H1 (cell line): ENCODE measurements at regions not wholly inside any gene's neighbourhood (a gene's known extent, or its start where the extent isn't known, plus 50 kb on each side); places are given as distances from the start of the nearest gene placed in this dataset.

ENCODE experiments used
- CTCF ChIA-PET: fragments of 300-600 bp; sonication (Branson Sonifier 250); formaldehyde crosslinking; loops from one replicate; lab custom pipeline; 2021; ENCODE audit not compliant: partially characterized antibody; lab: Charles Lee
- POLR2A ChIA-PET: fragments of 300-600 bp; sonication (Branson Sonifier 250); formaldehyde crosslinking; loops from one replicate; lab custom pipeline; 2021; ENCODE audit warnings: inconsistent platforms; ENCODE audit not compliant: partially characterized antibody; lab: Charles Lee
- DNase-seq, 2 experiments: peaks; one replicate each; pipeline versions ENCODE4 v3.0.0 to v3.0.0-alpha.2; 2010 to 2022; ENCODE audit warnings: low spot score in 2 of 2, low read depth in 1 of 2, mixed read lengths in 1 of 2
- FAIRE-seq: peaks from 2 replicates; lab custom pipeline; 2011; peaks lifted over from hg19 to GRCh38; lab: Jason Lieb, UNC
- H2AFZ ChIP-seq: 2 replicates; pipeline ENCODE4 v1.8.1; 2012; ENCODE audit warnings: low read length, inconsistent platforms
- H2AK5ac ChIP-seq: 2 replicates; pipeline ENCODE4 v1.6.1; 2013; ENCODE audit warnings: low read depth, low read length
- H2BK120ac ChIP-seq: replicated peaks from 2 replicates; pipeline ENCODE3; 2013; ENCODE audit warnings: low read depth, low read length, inconsistent platforms
- H2BK12ac ChIP-seq: 2 replicates; pipeline ENCODE4 v1.6.1; 2013; ENCODE audit warnings: low read depth, low read length
- H2BK15ac ChIP-seq: 2 replicates; pipeline ENCODE4 v1.6.1; 2013; ENCODE audit warnings: low read length
- H2BK20ac ChIP-seq: 2 replicates; pipeline ENCODE4 v1.6.1; 2013; ENCODE audit warnings: low read length
- H2BK5ac ChIP-seq: 2 replicates; pipeline ENCODE4 v1.6.1; 2013; ENCODE audit warnings: low read depth, low read length
- H3K14ac ChIP-seq: 2 replicates; pipeline ENCODE4 v1.6.1; 2013; ENCODE audit warnings: inconsistent platforms; ENCODE audit not compliant: insufficient read length
- H3K18ac ChIP-seq: 2 replicates; pipeline ENCODE4 v1.6.1; 2013; ENCODE audit warnings: low read length; ENCODE audit errors: extremely low read depth
- H3K23ac ChIP-seq: 2 replicates; pipeline ENCODE4 v1.6.1; 2013; ENCODE audit warnings: inconsistent platforms; ENCODE audit not compliant: insufficient read length
- H3K23me2 ChIP-seq: 2 replicates; pipeline ENCODE4 v1.6.1; 2013; ENCODE audit warnings: low read depth, low read length
- H3K27ac ChIP-seq: 2 replicates; pipeline ENCODE4 v1.6.1; 2011; ENCODE audit warnings: low read depth, low read length, inconsistent platforms
- H3K27me3 ChIP-seq, 4 experiments: replicated peaks in 1 of 4; 1 replicate in 1 of 4; 2 replicates in 3 of 4; pipeline versions ENCODE4 v1.6.1 to v1.8.1; 2011 to 2013; ENCODE audit warnings: low read length in 3 of 4, mild to moderate bottlenecking in 3 of 4, inconsistent platforms in 2 of 4, mixed read lengths in 2 of 4, moderate library complexity in 1 of 4; ENCODE audit not compliant: control insufficient read depth in 3 of 4, insufficient read depth in 3 of 4; ENCODE audit errors: extremely low read depth in 1 of 4
- H3K36me3 ChIP-seq, 4 experiments: 2 replicates each; pipeline versions ENCODE4 v1.6.1 to v1.8.1; 2011 to 2013; ENCODE audit warnings: mild to moderate bottlenecking in 4 of 4, low read length in 3 of 4, moderate library complexity in 2 of 4, control low read depth in 1 of 4, inconsistent platforms in 1 of 4; ENCODE audit not compliant: insufficient read depth in 4 of 4, control insufficient read depth in 2 of 4
- H3K4ac ChIP-seq: replicated peaks from 2 replicates; pipeline ENCODE3; 2013; ENCODE audit warnings: low read length, low read depth, mixed read lengths, inconsistent platforms; ENCODE audit not compliant: insufficient read length
- H3K4me1 ChIP-seq, 4 experiments: replicated peaks in 1 of 4; 1 replicate in 1 of 4; 2 replicates in 3 of 4; pipeline versions ENCODE4 v1.6.1 to v1.8.1; 2011 to 2013; ENCODE audit warnings: low read length in 3 of 4, inconsistent platforms in 2 of 4, mixed read lengths in 1 of 4; ENCODE audit not compliant: insufficient read depth in 4 of 4, control insufficient read depth in 3 of 4
- H3K4me2 ChIP-seq, 2 experiments: 2 replicates each; pipeline versions ENCODE4 v1.6.1 to v1.8.1; 2011 to 2013; ENCODE audit warnings: low read depth in 2 of 2, low read length in 2 of 2, control low read depth in 1 of 2, inconsistent platforms in 1 of 2, mild to moderate bottlenecking in 1 of 2; ENCODE audit not compliant: insufficient read depth in 1 of 2
- H3K4me3 ChIP-seq, 4 experiments: fragments of 200-600, 300-600 bp in 1 of 4; sonication (generic), shearing (Covaris generic), sonication (Bioruptor Twin) in 1 of 4; 2 replicates each; pipeline versions ENCODE4 v1.5.1 to v1.8.1; 2011 to 2016; ENCODE audit warnings: low read length in 4 of 4, low read depth in 3 of 4, control low read depth in 2 of 4, inconsistent platforms in 2 of 4, mild to moderate bottlenecking in 2 of 4, mixed read lengths in 1 of 4, moderate library complexity in 1 of 4; ENCODE audit not compliant: insufficient read depth in 2 of 4; ENCODE audit errors: extremely low read depth in 1 of 4
- H3K56ac ChIP-seq: replicated peaks from 2 replicates; pipeline ENCODE3; 2013; ENCODE audit warnings: low read depth, mild to moderate bottlenecking, mixed read lengths, low read length, inconsistent platforms; ENCODE audit not compliant: insufficient read length
- H3K79me1 ChIP-seq: 2 replicates; pipeline ENCODE4 v1.6.1; 2013; ENCODE audit warnings: low read depth, low read length, control low read depth
- H3K79me2 ChIP-seq, 2 experiments: 2 replicates each; pipeline versions ENCODE4 v1.6.1 to v1.8.1; 2012 to 2013; ENCODE audit warnings: low read length in 2 of 2, mild to moderate bottlenecking in 2 of 2, inconsistent platforms in 1 of 2; ENCODE audit not compliant: insufficient read depth in 2 of 2, control insufficient read depth in 1 of 2
- H3K9ac ChIP-seq, 4 experiments: replicated peaks in 1 of 4; 1 replicate in 1 of 4; 2 replicates in 3 of 4; pipeline versions ENCODE4 v1.6.1 to v1.8.1; 2011 to 2013; ENCODE audit warnings: low read depth in 3 of 4, low read length in 3 of 4, control low read depth in 2 of 4, mild to moderate bottlenecking in 2 of 4, moderate library complexity in 2 of 4, inconsistent platforms in 1 of 4; ENCODE audit errors: extremely low read depth in 1 of 4
- H3K9me3 ChIP-seq, 2 experiments: 2 replicates each; pipeline versions ENCODE4 v1.6.1 to v1.8.1; 2012 to 2013; ENCODE audit warnings: mild to moderate bottlenecking in 2 of 2, moderate library complexity in 2 of 2, control low read depth in 1 of 2, inconsistent platforms in 1 of 2, low read depth in 1 of 2, low read length in 1 of 2, mixed read lengths in 1 of 2; ENCODE audit not compliant: insufficient read depth in 2 of 2
- H4K20me1 ChIP-seq, 2 experiments: replicated peaks in 1 of 2; 2 replicates each; pipeline versions ENCODE3 to v1.8.1; 2011 to 2013; ENCODE audit warnings: inconsistent platforms in 2 of 2, low read length in 2 of 2, mild to moderate bottlenecking in 1 of 2; ENCODE audit not compliant: insufficient read depth in 2 of 2, control insufficient read depth in 1 of 2
- H4K5ac ChIP-seq: 2 replicates; pipeline ENCODE4 v1.6.1; 2013; ENCODE audit warnings: low read length, low read depth, mixed read lengths, inconsistent platforms; ENCODE audit not compliant: insufficient read length
- H4K8ac ChIP-seq: 2 replicates; pipeline ENCODE4 v1.8.0; 2013; ENCODE audit warnings: mild to moderate bottlenecking, moderate library complexity, low read length, inconsistent platforms; ENCODE audit not compliant: insufficient read depth; ENCODE audit errors: extremely low read depth
- H4K91ac ChIP-seq: replicated peaks from 2 replicates; pipeline ENCODE3; 2013; ENCODE audit warnings: low read length, mixed read lengths, inconsistent platforms; ENCODE audit not compliant: insufficient read length
- CBX8 ChIP-seq: fragments of 300-800, 300-1000 bp; sonication (generic); IDR thresholded peaks from 2 replicates; pipeline ENCODE4 v1.7.1; 2016; ENCODE audit warnings: low read depth, low read length, borderline replicate concordance
- CHD1 ChIP-seq: IDR thresholded peaks from 2 replicates; pipeline ENCODE4 v1.6.1; 2012; ENCODE audit warnings: low read depth, low read length, improper control_type of control experiment
- CREB1 ChIP-seq: IDR thresholded peaks from 2 replicates; pipeline ENCODE4 v1.6.1; 2012; ENCODE audit warnings: inconsistent platforms
- CTBP2 ChIP-seq: IDR thresholded peaks from 2 replicates; pipeline ENCODE4 v1.7.0; 2011; ENCODE audit warnings: borderline replicate concordance, mild to moderate bottlenecking, moderate library complexity, mixed read lengths, low read length; ENCODE audit not compliant: insufficient read depth, insufficient read length
- FOSL1 ChIP-seq: IDR thresholded peaks from 2 replicates; pipeline ENCODE4 v1.6.1; 2011; ENCODE audit warnings: mild to moderate bottlenecking, low read depth, low read length, moderate library complexity; ENCODE audit not compliant: insufficient read depth
- GTF2F1 ChIP-seq: IDR thresholded peaks from 2 replicates; pipeline ENCODE4 v1.6.1; 2012; ENCODE audit warnings: low read depth, low read length, improper control_type of control experiment, borderline replicate concordance
- KDM4A ChIP-seq: IDR thresholded peaks from one replicate; pipeline ENCODE4 v1.7.1; 2012; ENCODE audit warnings: low read depth, mild to moderate bottlenecking, moderate library complexity, low read length, inconsistent platforms; ENCODE audit not compliant: severe bottlenecking
- PHF8 ChIP-seq: fragments of 200-600 bp; sonication (generic); conservative IDR thresholded peaks from 2 replicates; pipeline ENCODE4 v1.7.1; 2012; ENCODE audit warnings: low read depth, mild to moderate bottlenecking, inconsistent platforms, low read length, moderate library complexity
- POU5F1 ChIP-seq: IDR thresholded peaks from 2 replicates; pipeline ENCODE4 v1.6.1; 2011; ENCODE audit warnings: low read depth, mild to moderate bottlenecking, low read length, moderate library complexity
- RAD21 ChIP-seq, 2 experiments: IDR thresholded peaks in 1 of 2; conservative IDR thresholded peaks in 1 of 2; 2 replicates each; pipeline ENCODE4 v1.6.1; 2011; ENCODE audit warnings: low read depth in 2 of 2, low read length in 2 of 2, improper control_type of control experiment in 1 of 2, inconsistent platforms in 1 of 2, mild to moderate bottlenecking in 1 of 2, moderate library complexity in 1 of 2
- SIRT6 ChIP-seq: IDR thresholded peaks from one replicate; pipeline ENCODE4 v1.7.1; 2012; ENCODE audit warnings: low read length, inconsistent platforms
- TAF1 ChIP-seq: IDR thresholded peaks from 2 replicates; pipeline ENCODE4 v1.6.1; 2011; ENCODE audit warnings: mild to moderate bottlenecking, low read depth, low read length
- WGBS, 2 experiments: shearing (Covaris generic) in 1 of 2; methylation state at CpG; one replicate each; pipeline versions ENCODE4 v1.1.6 to v1.1.7; 2013 to 2015; ENCODE audit warnings: low lambda C conversion rate in 2 of 2, mixed read lengths in 2 of 2, inconsistent platforms in 1 of 2, low coverage in 1 of 2, missing lambda C conversion rate in 1 of 2; ENCODE audit not compliant: insufficient replicate concordance in 2 of 2, insufficient coverage in 1 of 2, insufficient read length in 1 of 2; ENCODE audit errors: extremely low coverage in 1 of 2, missing lambda C conversion rate in 1 of 2; 5-methylcytosine and 5-hydroxymethylcytosine counted together

DNA sequence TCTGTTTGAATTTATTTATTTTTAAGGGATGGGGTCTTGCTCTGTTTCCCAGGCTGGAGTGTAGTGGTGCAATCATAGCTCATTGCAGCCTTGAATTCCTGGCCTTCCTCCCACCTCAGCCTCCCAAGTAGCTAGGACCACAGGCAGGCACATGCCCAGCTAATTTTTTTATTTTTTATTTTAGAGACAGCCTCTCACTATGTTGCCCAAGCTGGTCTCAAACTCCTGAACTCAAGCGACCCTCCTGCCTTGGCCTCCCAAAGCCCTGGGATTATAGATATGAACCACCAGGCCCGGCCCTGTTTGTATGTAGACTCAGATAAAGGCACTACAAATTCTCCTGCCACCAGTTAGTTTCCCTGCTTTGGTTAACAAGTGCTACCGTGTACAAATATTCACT lies 142.9 kb upstream of the SOX4 start:
- H3K18ac ChIP-seq: no peak overlapping the region
- no peaks in the 10 kb centered on the region for H4K20me1 ChIP-seq
- H3K27me3 ChIP-seq: no peaks in the 10 kb centered on the region
- H3K4me1 ChIP-seq: no peaks in the 10 kb centered on the region
- no peak overlapping the region for H3K4me2 ChIP-seq
- no peak overlapping the region for H3K14ac ChIP-seq
- H3K56ac ChIP-seq: no peak overlapping the region
- H3K4me3 ChIP-seq: no peak overlapping the region
- no peak overlapping the region for H3K23ac ChIP-seq
- H2BK5ac ChIP-seq: no peak overlapping the region
- no peaks in the 10 kb centered on the region for H3K23me2 ChIP-seq
- 85% methylated on average over 3 of the region's 3 CpGs; no CpG with 5 or more reads in 1 of the 2 experiments for WGBS, 2 experiments
- H2BK120ac ChIP-seq: no peak overlapping the region
- H2BK15ac ChIP-seq: no peak overlapping the region
- DNase-seq (no peak), FAIRE-seq (no peak)
- H2BK20ac ChIP-seq: no peak overlapping the region
- no peaks in the 10 kb centered on the region for H3K9me3 ChIP-seq
- no peak overlapping the region for H4K8ac ChIP-seq
- no peak overlapping the region for H3K27ac ChIP-seq
- no peaks in the 10 kb centered on the region for H3K79me1 ChIP-seq
- no peaks in the 10 kb centered on the region for H3K79me2 ChIP-seq
- ChIA-PET CTCF (interaction anchor here (0.7 to 1.6 kb wide), 3 partner anchors 9 to 117 kb away, joined by 3 read pairs; no protein-coding TSS in a partner anchor), POLR2A (interaction anchor here (0.6 kb wide), 1 partner anchor 1892 kb away, joined by 3 read pairs; no protein-coding TSS in a partner anchor)
- H4K91ac ChIP-seq: no peak overlapping the region
- H3K4ac ChIP-seq: no peak overlapping the region
- no peak overlapping the region for H2AFZ ChIP-seq
- H3K9ac ChIP-seq: no peak overlapping the region
- no peaks in the 10 kb centered on the region for H3K36me3 ChIP-seq
- H4K5ac ChIP-seq: no peak overlapping the region
- H2BK12ac ChIP-seq: no peak overlapping the region
- no peak overlapping the region for H2AK5ac ChIP-seq
- TF ChIP-seq RAD21 (IDR thresholded peaks at IDR 0.05 in 1 of 2, conservative IDR thresholded peaks at IDR 0.05 in 1 of 2; ENCODE audit: low read depth in 2 of 2, low read length in 2 of 2): no peak
- no peak for TF ChIP-seq POU5F1
- no peak for TF ChIP-seq CREB1
- TF ChIP-seq CHD1: no peak
- TF ChIP-seq TAF1: no peak
- no peak for TF ChIP-seq GTF2F1
- TF ChIP-seq CBX8: no peak
- no peak for TF ChIP-seq KDM4A
- TF ChIP-seq FOSL1: no peak
- TF ChIP-seq CTBP2: no peak
- TF ChIP-seq PHF8: no peak
- TF ChIP-seq SIRT6: no peak
